Keratinocyte (primary cell): ENCODE measurements at regions not wholly inside any gene's neighbourhood (a gene's known extent, or its start where the extent isn't known, plus 50 kb on each side); places are given as distances from the start of the nearest gene placed in this dataset.

Experiments used
- DNase-seq: peaks from one replicate; pipeline ENCODE4 v3.0.0-alpha.2; 2011; ENCODE audit warnings: low read depth, missing footprints, low spot score
- FAIRE-seq: peaks from 2 replicates; lab custom pipeline; 2011; peaks lifted over from hg19 to GRCh38; lab: Jason Lieb, UNC
- H2AFZ ChIP-seq: 2 replicates; pipeline ENCODE4 v1.6.0; 2012; ENCODE audit warnings: low read length, control low read depth, inconsistent platforms; ENCODE audit not compliant: control insufficient read depth
- H3K27ac ChIP-seq: 2 replicates; pipeline ENCODE4 v1.5.1; 2011; ENCODE audit warnings: low read length; ENCODE audit not compliant: control insufficient read depth, insufficient read depth
- H3K27me3 ChIP-seq: 3 replicates; pipeline ENCODE4 v1.6.0; 2011; ENCODE audit warnings: low read length; ENCODE audit not compliant: control insufficient read depth, insufficient read depth; ENCODE audit errors: extremely low read depth
- H3K36me3 ChIP-seq, 2 experiments: 2 replicates in 1 of 2; 3 replicates in 1 of 2; pipeline ENCODE4 v1.5.1; 2011; ENCODE audit warnings: low read length in 2 of 2, mild to moderate bottlenecking in 1 of 2; ENCODE audit not compliant: control insufficient read depth in 2 of 2, insufficient read depth in 2 of 2; ENCODE audit errors: extremely low read depth in 1 of 2
- H3K4me1 ChIP-seq: 3 replicates; pipeline ENCODE4 v1.5.1; 2011; ENCODE audit warnings: low read length; ENCODE audit not compliant: control insufficient read depth, insufficient read depth; ENCODE audit errors: extremely low read depth
- H3K4me2 ChIP-seq: 3 replicates; pipeline ENCODE4 v1.6.0; 2011; ENCODE audit warnings: low read depth, low read length; ENCODE audit not compliant: control insufficient read depth, insufficient read depth; ENCODE audit errors: extremely low read depth
- H3K4me3 ChIP-seq, 3 experiments: fragments of 200-600 bp in 1 of 3; sonication (generic) in 1 of 3; 2 replicates in 2 of 3; 3 replicates in 1 of 3; pipeline ENCODE4 v1.5.1; 2011 to 2016; ENCODE audit warnings: low read length in 3 of 3, mild to moderate bottlenecking in 3 of 3, control low read depth in 2 of 3, inconsistent platforms in 1 of 3, low read depth in 1 of 3, mixed read lengths in 1 of 3, mixed run types in 1 of 3, moderate library complexity in 1 of 3; ENCODE audit not compliant: control insufficient read depth in 2 of 3, insufficient read depth in 2 of 3; ENCODE audit errors: extremely low read depth in 1 of 3
- H3K79me2 ChIP-seq: 2 replicates; pipeline ENCODE4 v1.6.0; 2012; ENCODE audit warnings: low read length; ENCODE audit not compliant: control insufficient read depth, insufficient read depth
- H3K9ac ChIP-seq: 3 replicates; pipeline ENCODE4 v1.6.0; 2011; ENCODE audit warnings: low read length; ENCODE audit not compliant: control insufficient read depth, insufficient read depth; ENCODE audit errors: extremely low read depth
- H3K9me1 ChIP-seq: 3 replicates; pipeline ENCODE4 v1.6.0; 2011; ENCODE audit warnings: low read length; ENCODE audit not compliant: control insufficient read depth, insufficient read depth; ENCODE audit errors: extremely low read depth
- H3K9me3 ChIP-seq: 2 replicates; pipeline ENCODE4 v1.5.1; 2012; ENCODE audit warnings: low read depth, low read length; ENCODE audit not compliant: control insufficient read depth
- H4K20me1 ChIP-seq: 3 replicates; pipeline ENCODE4 v1.6.0; 2011; ENCODE audit warnings: low read length; ENCODE audit not compliant: control insufficient read depth, insufficient read depth; ENCODE audit errors: extremely low read depth
- CTCF ChIP-seq, 3 experiments: IDR thresholded peaks in 1 of 3; conservative IDR thresholded peaks in 1 of 3; optimal IDR thresholded peaks in 1 of 3; 2 replicates in 2 of 3; 3 replicates in 1 of 3; pipeline versions ENCODE3 to v1.5.1; 2011; ENCODE audit warnings: low read length in 3 of 3, mild to moderate bottlenecking in 3 of 3, moderate library complexity in 2 of 3, control low read depth in 1 of 3, inconsistent platforms in 1 of 3; ENCODE audit not compliant: insufficient read depth in 2 of 3; ENCODE audit errors: extremely low read depth in 1 of 3
- EZH2 ChIP-seq: IDR thresholded peaks from one replicate; pipeline ENCODE4 v1.6.1; 2012; ENCODE audit warnings: inconsistent platforms, mild to moderate bottlenecking, low read length, moderate library complexity
- dilution Hi-C: fragments of 300-500 bp; cut with MboI; formaldehyde crosslinking; loops from one replicate; pipeline ENCODE4 v1.7.0; 2020; ENCODE audit warnings: low sequenced_read_pairs; ENCODE audit not compliant: extremely low pct_ligation_motif_present

GRCh38 chr2:143852759-143853158 is 667.2 kb downstream of the ZEB2 start:
- no peaks in the 10 kb centered on the region for H3K9me3 ChIP-seq
- no peak overlapping the region for H3K4me3 ChIP-seq
- H3K27me3 ChIP-seq: no peaks in the 10 kb centered on the region
- FAIRE-seq (no peak), DNase-seq (no peak)
- H2AFZ ChIP-seq: no peak overlapping the region
- no peak overlapping the region for H3K4me2 ChIP-seq
- H3K9ac ChIP-seq: no peak overlapping the region
- H3K4me1 ChIP-seq: no peaks in the 10 kb centered on the region
- dilution Hi-C loops: no loop called here
- no peaks in the 10 kb centered on the region for H3K79me2 ChIP-seq
- no peak overlapping the region for H3K27ac ChIP-seq
- no peaks in the 10 kb centered on the region for H3K36me3 ChIP-seq
- TF ChIP-seq EZH2: no peak
- TF ChIP-seq CTCF (optimal IDR thresholded peaks at IDR 0.05 in 1 of 3, IDR thresholded peaks at IDR 0.05 in 1 of 3, conservative IDR thresholded peaks at IDR 0.05 in 1 of 3; ENCODE audit: extremely low read depth in 1 of 3, insufficient read depth in 2 of 3, low read length in 3 of 3): no peak
- H4K20me1 ChIP-seq: no peaks in the 10 kb centered on the region
- no peaks in the 10 kb centered on the region for H3K9me1 ChIP-seq

- dilution Hi-C loops: no loop called here
- Histone ChIP-seq H3K4me2 (no peak overlapping the region), H3K79me2 (no peaks in the 10 kb centered on the region), H3K9me1 (no peaks in the 10 kb centered on the region), H3K4me3 (no peak overlapping the region), H3K9me3 (no peaks in the 10 kb centered on the region), H3K9ac (no peak overlapping the region), H4K20me1 (no peaks in the 10 kb centered on the region), H2AFZ (no peak overlapping the region), H3K27me3 (no peaks in the 10 kb centered on the region), H3K4me1 (no peaks in the 10 kb centered on the region), H3K27ac (no peak overlapping the region), H3K36me3 (no peaks in the 10 kb centered on the region)
- FAIRE-seq: no peak
- TF ChIP-seq EZH2 (no peak), CTCF (optimal IDR thresholded peaks at IDR 0.05 in 1 of 3, IDR thresholded peaks at IDR 0.05 in 1 of 3, conservative IDR thresholded peaks at IDR 0.05 in 1 of 3; ENCODE audit: extremely low read depth in 1 of 3, insufficient read depth in 2 of 3, low read length in 3 of 3) (no peak)
- DNase-seq: no peak
Observed at GRCh38 chr2:143850084-143850483, 669.8 kb downstream of the ZEB2 start.
